Fibroblast of mammary gland (primary cell): ENCODE measurements at regions not wholly inside any gene's neighbourhood (a gene's known extent, or its start where the extent isn't known, plus 50 kb on each side); places are given as distances from the start of the nearest gene placed in this dataset.
"Not testable (repeated sequence)": the region's sequence is repeated elsewhere in the genome, so short reads cannot be mapped to it uniquely, and the experiment has no call there.

Experiments used
- DNase-seq: peaks from one replicate; pipeline ENCODE4 v3.0.0-alpha.2; 2010; ENCODE audit warnings: low read depth
- H3K4me3 ChIP-seq: 2 replicates; pipeline ENCODE4 v1.5.1; 2011; ENCODE audit warnings: low read depth, mild to moderate bottlenecking, low read length, moderate library complexity; ENCODE audit not compliant: control insufficient read depth
- TF ChIP-seq, protein P1 (sequence below): conservative IDR thresholded peaks from 2 replicates; pipeline ENCODE4 v1.5.1; 2011; ENCODE audit warnings: low read depth, low read length, inconsistent platforms; ENCODE audit not compliant: control insufficient read depth, insufficient read depth

- TF ChIP-seq, protein P1, sequence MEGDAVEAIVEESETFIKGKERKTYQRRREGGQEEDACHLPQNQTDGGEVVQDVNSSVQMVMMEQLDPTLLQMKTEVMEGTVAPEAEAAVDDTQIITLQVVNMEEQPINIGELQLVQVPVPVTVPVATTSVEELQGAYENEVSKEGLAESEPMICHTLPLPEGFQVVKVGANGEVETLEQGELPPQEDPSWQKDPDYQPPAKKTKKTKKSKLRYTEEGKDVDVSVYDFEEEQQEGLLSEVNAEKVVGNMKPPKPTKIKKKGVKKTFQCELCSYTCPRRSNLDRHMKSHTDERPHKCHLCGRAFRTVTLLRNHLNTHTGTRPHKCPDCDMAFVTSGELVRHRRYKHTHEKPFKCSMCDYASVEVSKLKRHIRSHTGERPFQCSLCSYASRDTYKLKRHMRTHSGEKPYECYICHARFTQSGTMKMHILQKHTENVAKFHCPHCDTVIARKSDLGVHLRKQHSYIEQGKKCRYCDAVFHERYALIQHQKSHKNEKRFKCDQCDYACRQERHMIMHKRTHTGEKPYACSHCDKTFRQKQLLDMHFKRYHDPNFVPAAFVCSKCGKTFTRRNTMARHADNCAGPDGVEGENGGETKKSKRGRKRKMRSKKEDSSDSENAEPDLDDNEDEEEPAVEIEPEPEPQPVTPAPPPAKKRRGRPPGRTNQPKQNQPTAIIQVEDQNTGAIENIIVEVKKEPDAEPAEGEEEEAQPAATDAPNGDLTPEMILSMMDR, result no peak
- H3K4me3 ChIP-seq, result no peak overlapping the region
- no peak for DNase-seq
These were observed 223.0 kb downstream of the COX18 start for GRCh38 chr4:72846280-72847111.

DNA sequence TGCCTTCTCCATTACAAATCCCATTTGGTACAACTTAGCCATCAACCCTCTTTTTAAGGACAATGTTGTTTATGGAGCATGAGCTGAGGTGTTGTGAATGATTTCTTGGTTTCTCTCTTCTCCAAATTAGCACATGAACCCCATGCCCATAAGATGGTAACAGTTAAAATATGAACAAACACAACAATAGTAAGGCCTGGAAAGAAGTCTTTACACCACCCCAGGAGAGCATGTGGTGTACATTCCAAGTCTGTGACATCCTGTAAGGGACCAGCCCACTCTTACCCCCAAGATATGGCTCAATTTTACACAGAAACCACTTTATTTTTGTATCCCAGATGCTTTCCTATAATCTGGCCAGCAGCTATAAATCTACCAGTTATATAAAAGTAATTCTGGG is 226.1 kb downstream of the COX18 start:
- no peak overlapping the region for H3K4me3 ChIP-seq
- no peak for DNase-seq
- TF ChIP-seq, protein P1, result no peak

GRCh38 chr4:72842323-72842722 is 227.2 kb downstream of the COX18 start:
- no peak for DNase-seq
- TF ChIP-seq, protein P1, result no peak
- H3K4me3 ChIP-seq, result no peak overlapping the region

GRCh38 chr4:72840166-72840565 is 229.3 kb downstream of the COX18 start:
- not testable (repeated sequence) for H3K4me3 ChIP-seq, DNase-seq

GRCh38 chr4:72828864-72829263 is 240.7 kb downstream of the COX18 start:
- TF ChIP-seq, protein P1, result no peak
- no peak overlapping the region for H3K4me3 ChIP-seq
- DNase-seq, result no peak

- no peak overlapping the region for H3K4me3 ChIP-seq
- DNase-seq, result no peak
- TF ChIP-seq, protein P1, result no peak
These were observed 241.5 kb downstream of the COX18 start for GRCh38 chr4:72827968-72828367.

- H3K4me3 ChIP-seq, result no peak overlapping the region
- no peak for DNase-seq
- TF ChIP-seq, protein P1, result no peak
These were observed 249.4 kb downstream of the COX18 start for GRCh38 chr4:72820107-72820506.
